ENCODE measurements at regions not wholly inside any gene's neighbourhood (a gene's known extent, or its start where the extent isn't known, plus 50 kb on each side); places are given as distances from the start of the nearest gene placed in this dataset.
"Not testable (repeated sequence)": the region's sequence is repeated elsewhere in the genome, so short reads cannot be mapped to it uniquely, and the experiment has no call there.

- intact Hi-C loops (cut with DNase I) = no loop called here
Measured at GRCh38 chrX:30008031-30008430, 207.3 kb upstream of the MAGEB2 start.

GRCh38 chrX:30010471-30010870 is 204.9 kb upstream of the MAGEB2 start:
- no peak for TF ChIP-seq POLR2A (IDR thresholded peaks at IDR 0.05)
- no peak for TF ChIP-seq EP300 (IDR thresholded peaks at IDR 0.05)
- TF ChIP-seq POLR2AphosphoS5 (IDR thresholded peaks at IDR 0.05) = no peak
- TF ChIP-seq CTCF (IDR thresholded peaks at IDR 0.05) = no peak

More at GRCh38 chrX:30008031-30008430, 207.3 kb upstream of the MAGEB2 start:
- no peaks in the 10 kb centered on the region for H3K4me1 ChIP-seq
- WGBS, 2 donors = 61 to 84% methylated on average over 2 of the region's 2 CpGs
- H3K27ac ChIP-seq = no peak overlapping the region
- TF ChIP-seq EP300 (IDR thresholded peaks at IDR 0.05) (no peak), POLR2A (IDR thresholded peaks at IDR 0.05) (no peak), CTCF (IDR thresholded peaks at IDR 0.05) (no peak), POLR2AphosphoS5 (IDR thresholded peaks at IDR 0.05) (no peak)
- H3K9me3 ChIP-seq = no peaks in the 10 kb centered on the region
- H3K4me3 ChIP-seq = no peak overlapping the region
- no peaks in the 10 kb centered on the region for H3K27me3 ChIP-seq
- DNase-seq = no peak
- H3K36me3 ChIP-seq = no peaks in the 10 kb centered on the region

GRCh38 chrX:30015440-30015839 is 199.9 kb upstream of the MAGEB2 start:
- no peak overlapping the region for H3K27ac ChIP-seq
- TF ChIP-seq POLR2A (IDR thresholded peaks at IDR 0.05) (no peak), CTCF (IDR thresholded peaks at IDR 0.05) (no peak), EP300 (IDR thresholded peaks at IDR 0.05) (no peak), POLR2AphosphoS5 (IDR thresholded peaks at IDR 0.05) (peak in 2 of 4 donors; percentile 52 to 59)
- H3K4me1 ChIP-seq = no peaks in the 10 kb centered on the region
- no peaks in the 10 kb centered on the region for H3K27me3 ChIP-seq
- no peaks in the 10 kb centered on the region for H3K9me3 ChIP-seq
- DNase-seq = no peak
- H3K4me3 ChIP-seq = no peak overlapping the region
- WGBS, 2 donors = 86 to 91% methylated on average over 3 of the region's 3 CpGs
- no peaks in the 10 kb centered on the region for H3K36me3 ChIP-seq
- intact Hi-C loops (cut with DNase I) = no loop called here

More at GRCh38 chrX:30010471-30010870, 204.9 kb upstream of the MAGEB2 start:
- no peak for DNase-seq
- no peaks in the 10 kb centered on the region for H3K4me1 ChIP-seq
- H3K4me3 ChIP-seq = no peak overlapping the region
- no peak overlapping the region for H3K27ac ChIP-seq
- no peaks in the 10 kb centered on the region for H3K27me3 ChIP-seq
- H3K9me3 ChIP-seq = no peaks in the 10 kb centered on the region
- 16 to 44% methylated on average over 3 of the region's 3 CpGs for WGBS, 2 donors
- intact Hi-C loops (cut with DNase I) = no loop called here
- H3K36me3 ChIP-seq = no peaks in the 10 kb centered on the region

GRCh38 chrX:30027636-30028035 is 187.7 kb upstream of the MAGEB2 start:
- Histone ChIP-seq H3K9me3 (no peaks in the 10 kb centered on the region), H3K4me3 (no peak overlapping the region), H3K27me3 (no peaks in the 10 kb centered on the region), H3K4me1 (no peaks in the 10 kb centered on the region), H3K36me3 (no peaks in the 10 kb centered on the region), H3K27ac (no peak overlapping the region)
- DNase-seq = no peak
- TF ChIP-seq CTCF (IDR thresholded peaks at IDR 0.05) (no peak), EP300 (IDR thresholded peaks at IDR 0.05) (no peak), POLR2AphosphoS5 (IDR thresholded peaks at IDR 0.05) (no peak), POLR2A (IDR thresholded peaks at IDR 0.05) (no peak)
- 67 to 72% methylated on average over 2 of the region's 2 CpGs for WGBS, 2 donors
- intact Hi-C loops (cut with DNase I) = no loop called here

- H3K4me1 ChIP-seq; H3K27ac ChIP-seq; H3K9me3 ChIP-seq; H3K4me3 ChIP-seq; H3K27me3 ChIP-seq; H3K36me3 ChIP-seq; intact Hi-C loops (cut with DNase I); DNase-seq: not testable (repeated sequence)
- WGBS, 2 donors = 75 to 80% methylated on average over 4 of the region's 4 CpGs
Measured at GRCh38 chrX:30036406-30036805, 179.0 kb upstream of the MAGEB2 start.
